PC-3 (cell line): ENCODE measurements at regions not wholly inside any gene's neighbourhood (a gene's known extent, or its start where the extent isn't known, plus 50 kb on each side); places are given as distances from the start of the nearest gene placed in this dataset.
"Not testable (repeated sequence)": the region's sequence is repeated elsewhere in the genome, so short reads cannot be mapped to it uniquely, and the experiment has no call there.

ENCODE experiments used
- ATAC-seq: fragments of 200-7000 bp; cut with Tn5 transposase; 2 replicates; pipeline ENCODE4 v1.9.1; 2020; ENCODE audit warnings: mild to moderate bottlenecking, moderate library complexity
- BruUV-seq: library from RNA; stranded (reverse); fragments of 400-500 nt; replicated peaks from 2 replicates; lab custom pipeline; 2021; lab: Mats Ljungman, UMichigan
- CTCF ChIA-PET: fragments of 300-600 bp; sonication (Branson Sonifier 250); formaldehyde crosslinking; loops from one replicate; lab custom pipeline; 2022; ENCODE audit warnings: antibody characterized with exemption; lab: Charles Lee
- POLR2A ChIA-PET: fragments of 300-600 bp; sonication (Branson Sonifier 250); formaldehyde crosslinking; loops from one replicate; lab custom pipeline; 2022; ENCODE audit warnings: antibody characterized with exemption; ENCODE audit not compliant: unreplicated experiment; lab: Charles Lee
- DNase-seq: peaks from one replicate; pipeline ENCODE4 v3.0.0-alpha.2; 2015
- H2AFZ ChIP-seq: fragments of 300-600 bp; sonication (generic); 2 replicates; pipeline ENCODE4 v1.6.0; 2016; ENCODE audit warnings: antibody characterized with exemption, low read length
- H3F3A ChIP-seq: fragments of 300-600 bp; sonication (generic); one replicate; pipeline ENCODE4 v1.6.0; 2017; ENCODE audit warnings: antibody characterized with exemption, low read length, control low read depth, mild to moderate bottlenecking; ENCODE audit not compliant: unreplicated experiment
- H3K27ac ChIP-seq: fragments of 300-600 bp; sonication (generic); 2 replicates; pipeline ENCODE4 v1.5.1; 2016; ENCODE audit warnings: mild to moderate bottlenecking, low read length
- H3K27me3 ChIP-seq: fragments of 300-600 bp; sonication (generic); 2 replicates; pipeline ENCODE4 v1.6.1; 2016; ENCODE audit warnings: low read length, mixed read lengths
- H3K36me3 ChIP-seq: fragments of 300-600 bp; sonication (generic); 2 replicates; pipeline ENCODE4 v1.6.1; 2016; ENCODE audit warnings: low read depth, mixed run types, low read length, mixed read lengths
- H3K4me1 ChIP-seq: fragments of 300-600 bp; sonication (generic); 2 replicates; pipeline ENCODE4 v1.5.1; 2016; ENCODE audit warnings: low read length; ENCODE audit not compliant: insufficient read depth
- H3K4me2 ChIP-seq: fragments of 300-600 bp; sonication (generic); 2 replicates; pipeline ENCODE4 v1.6.0; 2016; ENCODE audit warnings: low read length
- H3K4me3 ChIP-seq: fragments of 300-600 bp; sonication (generic); 2 replicates; pipeline ENCODE4 v1.5.1; 2016; ENCODE audit warnings: mild to moderate bottlenecking, low read length, mixed read lengths
- H3K79me2 ChIP-seq: fragments of 300-600 bp; sonication (generic); 2 replicates; pipeline ENCODE4 v1.6.1; 2017; ENCODE audit warnings: low read length, mixed read lengths
- H3K9ac ChIP-seq: fragments of 300-600 bp; sonication (generic); 2 replicates; pipeline ENCODE4 v1.6.0; 2016; ENCODE audit warnings: mild to moderate bottlenecking, low read length
- H3K9me2 ChIP-seq: fragments of 300-600 bp; sonication (generic); replicated peaks from 2 replicates; pipeline ENCODE4 v1.6.1; 2016; ENCODE audit warnings: mixed run types, low read length, mixed read lengths
- H3K9me3 ChIP-seq: fragments of 300-600 bp; sonication (generic); 2 replicates; pipeline ENCODE4 v1.6.1; 2016; ENCODE audit warnings: low read length, mixed read lengths
- H4K20me1 ChIP-seq: fragments of 300-600 bp; sonication (generic); 2 replicates; pipeline ENCODE4 v1.6.1; 2016; ENCODE audit warnings: low read length, mixed read lengths
- CTCF ChIP-seq: fragments of 300-600 bp; sonication (generic); conservative IDR thresholded peaks from 2 replicates; pipeline ENCODE4 v1.5.1; 2017; ENCODE audit warnings: antibody characterized with exemption, low read depth, mild to moderate bottlenecking, low read length
- EZH2 ChIP-seq: fragments of 300-600 bp; sonication (generic); IDR thresholded peaks from one replicate; pipeline ENCODE4 v1.6.1; 2017; ENCODE audit warnings: antibody characterized with exemption, mild to moderate bottlenecking, low read length; ENCODE audit not compliant: unreplicated experiment
- EZH2phosphoT487 ChIP-seq: fragments of 300-600 bp; sonication (generic); IDR thresholded peaks from 2 replicates; pipeline ENCODE4 v1.6.1; 2018; ENCODE audit warnings: mild to moderate bottlenecking, antibody characterized with exemption, low read length, borderline replicate concordance
- intact Hi-C: fragments of 100-400 bp; cut with micrococcal nuclease; formaldehyde crosslinking; loops from 2 replicates; pipeline ENCODE4 v1.9.0; 2023

DNA sequence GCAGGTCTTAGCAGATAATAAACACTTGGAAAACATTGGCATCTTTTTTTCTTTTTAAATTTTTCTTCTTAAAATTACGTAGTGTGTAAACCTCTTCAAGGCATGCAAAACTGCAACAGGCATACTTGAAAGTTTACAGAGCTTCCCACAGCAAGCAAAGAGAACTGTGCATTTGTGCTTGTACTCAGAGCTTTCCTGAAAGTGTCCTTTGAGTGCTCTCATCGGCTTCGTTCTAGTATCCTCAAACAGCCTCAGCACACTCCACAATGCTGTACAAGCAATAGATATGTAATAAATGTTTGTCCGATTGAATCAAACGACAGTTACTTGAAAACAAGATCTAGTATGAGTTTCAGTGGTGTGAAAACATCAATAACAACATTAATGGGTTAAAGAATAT, 227.5 kb downstream of the PAPSS1 start:
- TF ChIP-seq EZH2 (no peak), CTCF (no peak), EZH2phosphoT487 (no peak)
- H3K27me3 ChIP-seq, result no peaks in the 10 kb centered on the region
- no peak overlapping the region for H3K4me2 ChIP-seq
- intact Hi-C loops, result no loop called here
- no peaks in the 10 kb centered on the region for H3K79me2 ChIP-seq
- ChIA-PET CTCF (no interaction called here), POLR2A (no interaction called here)
- no TSS peak for BruUV-seq
- no peak overlapping the region for H2AFZ ChIP-seq
- no peaks in the 10 kb centered on the region for H4K20me1 ChIP-seq
- no peaks in the 10 kb centered on the region for H3F3A ChIP-seq
- no peak overlapping the region for H3K27ac ChIP-seq
- ATAC-seq (no peak), DNase-seq (no peak)
- no peaks in the 10 kb centered on the region for H3K4me1 ChIP-seq
- H3K9me2 ChIP-seq, result no peaks in the 10 kb centered on the region
- H3K9me3 ChIP-seq, result no peaks in the 10 kb centered on the region
- H3K9ac ChIP-seq, result no peak overlapping the region
- no peak overlapping the region for H3K4me3 ChIP-seq
- no peaks in the 10 kb centered on the region for H3K36me3 ChIP-seq

GRCh38 chr4:107490116-107490515, 229.9 kb downstream of the PAPSS1 start:
- no TSS peak for BruUV-seq
- POLR2A ChIA-PET, result no interaction called here
- intact Hi-C loops, result no loop called here

GRCh38 chr4:107483621-107484020, 236.4 kb downstream of the PAPSS1 start:
- H3K9me2 ChIP-seq, ATAC-seq, H3K4me1 ChIP-seq, H3K4me3 ChIP-seq, intact Hi-C loops, H3F3A ChIP-seq, H3K4me2 ChIP-seq, H4K20me1 ChIP-seq, H3K27ac ChIP-seq, H2AFZ ChIP-seq, H3K9ac ChIP-seq, H3K79me2 ChIP-seq, H3K36me3 ChIP-seq, H3K9me3 ChIP-seq, BruUV-seq, CTCF ChIA-PET, H3K27me3 ChIP-seq, DNase-seq, POLR2A ChIA-PET: not testable (repeated sequence)

More at GRCh38 chr4:107490116-107490515, 229.9 kb downstream of the PAPSS1 start:
- Histone ChIP-seq H3K9ac (no peak overlapping the region), H3K4me3 (no peak overlapping the region), H3K36me3 (no peaks in the 10 kb centered on the region), H3K9me3 (no peaks in the 10 kb centered on the region), H3K9me2 (no peaks in the 10 kb centered on the region), H3F3A (no peaks in the 10 kb centered on the region), H2AFZ (no peak overlapping the region), H3K79me2 (no peaks in the 10 kb centered on the region), H3K4me2 (no peak overlapping the region), H3K27ac (no peak overlapping the region), H4K20me1 (no peaks in the 10 kb centered on the region), H3K27me3 (no peaks in the 10 kb centered on the region), H3K4me1 (no peaks in the 10 kb centered on the region)
- CTCF ChIA-PET, result no interaction called here
- TF ChIP-seq EZH2phosphoT487 (no peak), CTCF (no peak)
- no peak for DNase-seq
- no peak for ATAC-seq
